ENCODE measurements at regions not wholly inside any gene's neighbourhood (a gene's known extent, or its start where the extent isn't known, plus 50 kb on each side); places are given as distances from the start of the nearest gene placed in this dataset.

- H3K4me1 Mint-ChIP-seq (ENCODE audit: low read depth), result no peaks in the 10 kb centered on the region
- H3K27ac Mint-ChIP-seq, result no peak overlapping the region
- DNase-seq (ENCODE audit: low spot score), result no peak
- H3K9me3 Mint-ChIP-seq, result no peaks in the 10 kb centered on the region
- no peak overlapping the region for H3K4me3 Mint-ChIP-seq
- no peaks in the 10 kb centered on the region for H3K36me3 Mint-ChIP-seq (ENCODE audit: low read depth)
- H3K27me3 Mint-ChIP-seq (ENCODE audit: low read depth), result no peaks in the 10 kb centered on the region
These were observed 187.3 kb upstream of the FOXA2 start for GRCh38 chr20:22771706-22772105.

DNA sequence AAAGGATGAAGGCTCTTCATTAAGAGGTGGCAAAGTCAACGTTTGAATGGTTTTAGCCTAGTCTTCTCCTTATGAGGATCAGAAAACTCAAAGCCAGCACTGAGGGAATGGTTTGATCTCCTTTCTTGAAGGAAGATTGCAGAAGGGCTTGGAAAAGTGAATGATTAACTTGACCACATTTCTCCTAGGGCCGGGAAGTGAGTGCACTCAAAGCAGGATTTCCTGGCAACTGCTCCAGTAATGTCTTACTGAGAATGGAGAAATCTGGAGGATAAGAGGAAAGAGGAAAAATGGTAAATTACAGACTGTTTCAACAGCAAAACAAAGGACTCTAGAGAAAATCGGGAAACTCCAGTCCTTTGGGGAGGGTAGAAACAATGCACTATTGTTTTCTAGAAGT is 189.0 kb upstream of the FOXA2 start:
- no peak for DNase-seq (ENCODE audit: low spot score)
- no peaks in the 10 kb centered on the region for H3K9me3 Mint-ChIP-seq
- H3K27ac Mint-ChIP-seq, result no peak overlapping the region
- no peaks in the 10 kb centered on the region for H3K27me3 Mint-ChIP-seq (ENCODE audit: low read depth)
- H3K36me3 Mint-ChIP-seq (ENCODE audit: low read depth), result no peaks in the 10 kb centered on the region
- H3K4me3 Mint-ChIP-seq, result no peak overlapping the region
- no peaks in the 10 kb centered on the region for H3K4me1 Mint-ChIP-seq (ENCODE audit: low read depth)

GRCh38 chr20:22775256-22775655 is 190.9 kb upstream of the FOXA2 start:
- Mint-ChIP-seq H3K27me3 (ENCODE audit: low read depth) (no peaks in the 10 kb centered on the region), H3K9me3 (no peaks in the 10 kb centered on the region), H3K4me3 (no peak overlapping the region), H3K36me3 (ENCODE audit: low read depth) (no peaks in the 10 kb centered on the region), H3K4me1 (ENCODE audit: low read depth) (no peaks in the 10 kb centered on the region), H3K27ac (no peak overlapping the region)
- no peak for DNase-seq (ENCODE audit: low spot score)

- no peak for DNase-seq (ENCODE audit: low spot score)
- no peaks in the 10 kb centered on the region for H3K4me1 Mint-ChIP-seq (ENCODE audit: low read depth)
- H3K4me3 Mint-ChIP-seq, result no peak overlapping the region
- H3K36me3 Mint-ChIP-seq (ENCODE audit: low read depth), result no peaks in the 10 kb centered on the region
- no peaks in the 10 kb centered on the region for H3K27me3 Mint-ChIP-seq (ENCODE audit: low read depth)
- H3K9me3 Mint-ChIP-seq, result no peaks in the 10 kb centered on the region
- H3K27ac Mint-ChIP-seq, result no peak overlapping the region
These were observed 191.3 kb upstream of the FOXA2 start for GRCh38 chr20:22775671-22776139.

DNA sequence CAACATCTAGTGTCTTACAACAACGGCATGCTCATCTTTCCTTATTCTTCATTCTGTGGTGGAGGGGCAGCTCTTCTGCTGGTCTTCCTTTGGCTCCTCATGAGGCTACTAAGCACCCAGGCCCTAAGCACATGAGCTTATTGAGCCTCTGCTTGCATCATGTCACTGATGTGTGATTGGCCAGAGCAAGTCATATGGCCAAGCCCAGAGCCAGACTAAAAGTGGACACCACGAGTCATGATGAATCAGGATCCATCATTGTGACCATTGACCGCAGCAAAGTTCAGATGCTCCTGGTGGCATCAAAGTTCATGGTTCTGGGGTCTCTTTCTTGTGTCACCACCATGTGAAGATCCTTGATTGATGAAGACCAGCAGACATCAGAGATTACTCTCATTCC is 192.0 kb upstream of the FOXA2 start:
- Mint-ChIP-seq H3K27ac (no peak overlapping the region), H3K9me3 (no peaks in the 10 kb centered on the region), H3K27me3 (ENCODE audit: low read depth) (no peaks in the 10 kb centered on the region), H3K4me3 (no peak overlapping the region), H3K36me3 (ENCODE audit: low read depth) (no peaks in the 10 kb centered on the region), H3K4me1 (ENCODE audit: low read depth) (no peaks in the 10 kb centered on the region)
- DNase-seq (ENCODE audit: low spot score), result no peak

DNA sequence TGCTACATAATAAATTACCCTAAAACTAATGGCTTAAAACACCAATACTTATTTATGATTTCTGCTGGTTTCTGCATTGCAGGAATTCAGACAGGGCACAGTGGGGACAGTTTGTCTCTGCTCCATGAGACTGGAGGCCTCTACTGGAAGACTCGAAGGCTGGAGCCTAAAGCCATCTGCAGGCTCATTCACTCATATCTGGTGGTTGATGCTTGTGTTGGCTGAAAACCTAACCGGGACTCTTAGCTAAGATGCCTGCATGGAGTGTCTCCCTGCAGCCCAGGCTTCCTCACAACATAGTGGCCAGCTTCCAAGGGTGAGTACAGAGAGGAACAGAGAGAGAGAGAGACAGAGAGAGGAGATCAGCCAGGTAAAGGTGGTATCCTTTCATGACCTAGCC is 195.5 kb upstream of the FOXA2 start:
- Mint-ChIP-seq H3K27me3 (ENCODE audit: low read depth) (no peaks in the 10 kb centered on the region), H3K27ac (no peak overlapping the region), H3K36me3 (ENCODE audit: low read depth) (no peaks in the 10 kb centered on the region), H3K4me1 (ENCODE audit: low read depth) (no peaks in the 10 kb centered on the region), H3K4me3 (no peak overlapping the region), H3K9me3 (no peaks in the 10 kb centered on the region)
- no peak for DNase-seq (ENCODE audit: low spot score)

GRCh38 chr20:22781869-22782268 is 197.5 kb upstream of the FOXA2 start:
- H3K27ac Mint-ChIP-seq, result no peak overlapping the region
- H3K36me3 Mint-ChIP-seq (ENCODE audit: low read depth), result no peaks in the 10 kb centered on the region
- H3K4me3 Mint-ChIP-seq, result no peak overlapping the region
- H3K27me3 Mint-ChIP-seq (ENCODE audit: low read depth), result no peaks in the 10 kb centered on the region
- no peaks in the 10 kb centered on the region for H3K9me3 Mint-ChIP-seq
- no peak for DNase-seq (ENCODE audit: low spot score)
- no peaks in the 10 kb centered on the region for H3K4me1 Mint-ChIP-seq (ENCODE audit: low read depth)

DNA sequence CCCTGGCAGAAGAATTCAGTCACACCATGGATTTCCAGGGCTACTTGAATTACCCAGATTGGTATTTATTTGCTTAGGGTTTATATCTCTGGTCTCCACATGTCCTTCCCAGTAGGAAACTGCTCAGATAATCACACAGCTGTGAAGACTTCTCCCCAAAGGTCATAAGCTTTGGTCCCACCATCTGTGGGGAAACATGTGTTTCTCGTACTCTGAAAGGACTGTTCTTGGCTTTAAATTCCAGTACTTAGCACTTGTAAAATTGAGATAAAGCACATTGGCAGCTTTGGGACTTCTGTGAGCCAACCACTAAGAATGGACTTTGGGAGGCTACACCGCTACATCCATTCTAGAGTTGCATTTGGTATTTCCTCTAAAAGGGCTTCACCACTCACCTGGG is 205.3 kb upstream of the FOXA2 start:
- Mint-ChIP-seq H3K27ac (no peak overlapping the region), H3K4me3 (no peak overlapping the region), H3K9me3 (no peaks in the 10 kb centered on the region), H3K36me3 (ENCODE audit: low read depth) (no peaks in the 10 kb centered on the region), H3K27me3 (ENCODE audit: low read depth) (no peaks in the 10 kb centered on the region), H3K4me1 (ENCODE audit: low read depth) (no peaks in the 10 kb centered on the region)
- DNase-seq (ENCODE audit: low spot score), result no peak

GRCh38 chr20:22791396-22791795 is 207.0 kb upstream of the FOXA2 start:
- Mint-ChIP-seq H3K9me3 (no peaks in the 10 kb centered on the region), H3K27ac (no peak overlapping the region), H3K4me3 (no peak overlapping the region), H3K36me3 (ENCODE audit: low read depth) (no peaks in the 10 kb centered on the region), H3K27me3 (ENCODE audit: low read depth) (no peaks in the 10 kb centered on the region), H3K4me1 (ENCODE audit: low read depth) (no peaks in the 10 kb centered on the region)
- no peak for DNase-seq (ENCODE audit: low spot score)

GRCh38 chr20:22791877-22792525 is 207.6 kb upstream of the FOXA2 start:
- DNase-seq (ENCODE audit: low spot score), result no peak
- Mint-ChIP-seq H3K4me1 (ENCODE audit: low read depth) (no peaks in the 10 kb centered on the region), H3K36me3 (ENCODE audit: low read depth) (no peaks in the 10 kb centered on the region), H3K27me3 (ENCODE audit: low read depth) (no peaks in the 10 kb centered on the region), H3K9me3 (no peaks in the 10 kb centered on the region), H3K27ac (no peak overlapping the region), H3K4me3 (no peak overlapping the region)

GRCh38 chr20:22794200-22794599 is 209.8 kb upstream of the FOXA2 start:
- no peaks in the 10 kb centered on the region for H3K9me3 Mint-ChIP-seq
- no peaks in the 10 kb centered on the region for H3K4me1 Mint-ChIP-seq (ENCODE audit: low read depth)
- H3K27me3 Mint-ChIP-seq (ENCODE audit: low read depth), result no peaks in the 10 kb centered on the region
- no peak for DNase-seq (ENCODE audit: low spot score)
- H3K27ac Mint-ChIP-seq, result no peak overlapping the region
- no peaks in the 10 kb centered on the region for H3K36me3 Mint-ChIP-seq (ENCODE audit: low read depth)
- no peak overlapping the region for H3K4me3 Mint-ChIP-seq

GRCh38 chr20:22795433-22795832 is 211.1 kb upstream of the FOXA2 start:
- Mint-ChIP-seq H3K4me1 (ENCODE audit: low read depth) (no peaks in the 10 kb centered on the region), H3K9me3 (no peaks in the 10 kb centered on the region), H3K36me3 (ENCODE audit: low read depth) (no peaks in the 10 kb centered on the region), H3K27ac (no peak overlapping the region), H3K27me3 (ENCODE audit: low read depth) (no peaks in the 10 kb centered on the region), H3K4me3 (no peak overlapping the region)
- no peak for DNase-seq (ENCODE audit: low spot score)

GRCh38 chr20:22795871-22796270 is 211.5 kb upstream of the FOXA2 start:
- DNase-seq (ENCODE audit: low spot score), result no peak
- Mint-ChIP-seq H3K27me3 (ENCODE audit: low read depth) (no peaks in the 10 kb centered on the region), H3K36me3 (ENCODE audit: low read depth) (no peaks in the 10 kb centered on the region), H3K4me3 (no peak overlapping the region), H3K27ac (no peak overlapping the region), H3K9me3 (no peaks in the 10 kb centered on the region), H3K4me1 (ENCODE audit: low read depth) (no peaks in the 10 kb centered on the region)

GRCh38 chr20:22796469-22797077 is 212.2 kb upstream of the FOXA2 start:
- H3K9me3 Mint-ChIP-seq, result no peaks in the 10 kb centered on the region
- H3K27ac Mint-ChIP-seq, result no peak overlapping the region
- H3K4me1 Mint-ChIP-seq (ENCODE audit: low read depth), result no peaks in the 10 kb centered on the region
- H3K36me3 Mint-ChIP-seq (ENCODE audit: low read depth), result no peaks in the 10 kb centered on the region
- DNase-seq (ENCODE audit: low spot score), result no peak
- no peak overlapping the region for H3K4me3 Mint-ChIP-seq
- no peaks in the 10 kb centered on the region for H3K27me3 Mint-ChIP-seq (ENCODE audit: low read depth)

DNA sequence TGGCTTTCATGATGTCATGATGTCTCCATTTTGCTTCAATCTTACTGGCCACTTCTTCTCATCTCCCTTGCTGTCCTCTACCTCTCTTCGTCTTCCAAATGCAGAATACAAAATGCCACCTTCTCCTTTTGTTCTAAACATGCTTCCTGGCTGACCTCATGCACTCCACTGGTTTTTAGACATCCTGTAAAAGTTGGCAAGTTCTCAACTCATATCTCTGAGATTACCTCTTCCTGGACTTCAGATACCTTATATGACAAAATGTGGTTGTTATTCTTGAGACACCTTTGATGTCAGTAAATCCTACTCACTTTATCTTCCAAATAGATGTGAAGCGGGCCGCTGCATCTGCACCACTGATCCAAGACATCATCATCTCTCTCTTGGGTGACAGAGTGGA is 212.7 kb upstream of the FOXA2 start:
- no peak for DNase-seq (ENCODE audit: low spot score)
- Mint-ChIP-seq H3K36me3 (ENCODE audit: low read depth) (no peaks in the 10 kb centered on the region), H3K27ac (no peak overlapping the region), H3K4me1 (ENCODE audit: low read depth) (no peaks in the 10 kb centered on the region), H3K4me3 (no peak overlapping the region), H3K27me3 (ENCODE audit: low read depth) (no peaks in the 10 kb centered on the region), H3K9me3 (no peaks in the 10 kb centered on the region)

Measured in T-helper 2 cell treated with Interferon-gamma antibody and Interleukin-4, amounts not matched to agents 5 μg/mL and 100 μg/mL, for 36 hours (primary cell).